HG03432 (cell line): ENCODE measurements at regions not wholly inside any gene's neighbourhood (a gene's known extent, or its start where the extent isn't known, plus 50 kb on each side); places are given as distances from the start of the nearest gene placed in this dataset.
"Not testable (repeated sequence)": the region's sequence is repeated elsewhere in the genome, so short reads cannot be mapped to it uniquely, and the experiment has no call there.

ENCODE experiments used
- ATAC-seq: cut with Tn5 transposase; IDR thresholded peaks from one replicate; pipeline ENCODE4 v1.9.1; 2021; ENCODE audit warnings: mild to moderate bottlenecking, moderate library complexity; ENCODE audit not compliant: unreplicated experiment

GRCh38 chr5:92952243-92952642 lies 628.8 kb downstream of the NR2F1-AS1 start:
- no peak for ATAC-seq

- ATAC-seq, result no peak
Measured at GRCh38 chr5:92951746-92952145, 629.3 kb downstream of the NR2F1-AS1 start.

GRCh38 chr5:92946546-92946945 lies 634.5 kb downstream of the NR2F1-AS1 start:
- no peak for ATAC-seq

GRCh38 chr5:92945605-92946097 lies 635.4 kb downstream of the NR2F1-AS1 start:
- ATAC-seq, result peak; percentile 84

- peak; percentile 15 for ATAC-seq
Measured at GRCh38 chr5:92944903-92945604, 636.0 kb downstream of the NR2F1-AS1 start.

GRCh38 chr5:92944337-92944736 lies 636.7 kb downstream of the NR2F1-AS1 start:
- ATAC-seq, result no peak

- ATAC-seq, result no peak
Measured at GRCh38 chr5:92942762-92943161, 638.3 kb downstream of the NR2F1-AS1 start.

- no peak for ATAC-seq
Measured at GRCh38 chr5:92941806-92942205, 639.2 kb downstream of the NR2F1-AS1 start.

- no peak for ATAC-seq
Measured at GRCh38 chr5:92939428-92939827, 641.6 kb downstream of the NR2F1-AS1 start.

- ATAC-seq, result not testable (repeated sequence)
Measured at GRCh38 chr5:92937396-92937795, 643.6 kb downstream of the NR2F1-AS1 start.

- no peak for ATAC-seq
Measured at GRCh38 chr5:92930057-92930456, 651.0 kb downstream of the NR2F1-AS1 start.

GRCh38 chr5:92927291-92927778 lies 653.7 kb downstream of the NR2F1-AS1 start:
- ATAC-seq, result no peak

GRCh38 chr5:92923885-92924284 lies 657.1 kb downstream of the NR2F1-AS1 start:
- no peak for ATAC-seq

GRCh38 chr5:92922231-92922967 lies 658.6 kb downstream of the NR2F1-AS1 start:
- ATAC-seq, result no peak

- no peak for ATAC-seq
Measured at GRCh38 chr5:92917044-92917443, 664.0 kb downstream of the NR2F1-AS1 start.

GRCh38 chr5:92916036-92916435 lies 665.0 kb downstream of the NR2F1-AS1 start:
- ATAC-seq, result no peak

GRCh38 chr5:92912283-92912682 lies 668.7 kb downstream of the NR2F1-AS1 start:
- ATAC-seq, result no peak

- no peak for ATAC-seq
Measured at GRCh38 chr5:92911851-92912250, 669.2 kb downstream of the NR2F1-AS1 start.

- ATAC-seq, result no peak
Measured at GRCh38 chr5:92911293-92911692, 669.7 kb downstream of the NR2F1-AS1 start.

GRCh38 chr5:92909602-92909962 lies 671.4 kb downstream of the NR2F1-AS1 start:
- peak; percentile 23 for ATAC-seq

GRCh38 chr5:92908952-92909601 lies 671.9 kb downstream of the NR2F1-AS1 start:
- ATAC-seq, result peak; percentile 24
